Neuronal stem cell (in vitro differentiated cells): ENCODE measurements at regions not wholly inside any gene's neighbourhood (a gene's known extent, or its start where the extent isn't known, plus 50 kb on each side); places are given as distances from the start of the nearest gene placed in this dataset. TPM values are rescaled to one million over a fixed set of nuclear protein-coding genes. Genes with fewer than 3 reads are reported as not detected.

ENCODE experiments used
- DNase-seq: peaks from one replicate; pipeline ENCODE4 v3.0.0-alpha.2; 2013; ENCODE audit warnings: low spot score
- H2AFZ ChIP-seq: one replicate; pipeline ENCODE4 v1.6.1; 2013; ENCODE audit warnings: mild to moderate bottlenecking, low read length, inconsistent platforms
- H2AK5ac ChIP-seq: 2 replicates; pipeline ENCODE4 v1.6.1; 2013; ENCODE audit warnings: low read depth, mild to moderate bottlenecking, inconsistent platforms, low read length, moderate library complexity, mixed read lengths
- H2BK120ac ChIP-seq: 2 replicates; pipeline ENCODE4 v1.6.1; 2013; ENCODE audit warnings: low read depth, mild to moderate bottlenecking, inconsistent platforms, low read length, moderate library complexity, mixed read lengths
- H2BK12ac ChIP-seq: one replicate; pipeline ENCODE4 v1.6.1; 2013; ENCODE audit warnings: low read length, inconsistent platforms
- H2BK15ac ChIP-seq: 2 replicates; pipeline ENCODE4 v1.6.1; 2013; ENCODE audit warnings: mild to moderate bottlenecking, low read length, inconsistent platforms, mixed read lengths
- H2BK5ac ChIP-seq: one replicate; pipeline ENCODE4 v1.6.1; 2013; ENCODE audit warnings: inconsistent platforms, mild to moderate bottlenecking, low read length, moderate library complexity
- H3K14ac ChIP-seq: one replicate; pipeline ENCODE4 v1.6.1; 2013; ENCODE audit warnings: low read length, inconsistent platforms
- H3K18ac ChIP-seq: 2 replicates; pipeline ENCODE4 v1.6.1; 2013; ENCODE audit warnings: low read length, inconsistent platforms
- H3K23ac ChIP-seq: 2 replicates; pipeline ENCODE4 v1.6.1; 2013; ENCODE audit warnings: low read depth, mild to moderate bottlenecking, mixed read lengths, low read length, inconsistent platforms; ENCODE audit not compliant: poor library complexity
- H3K27ac ChIP-seq: replicated peaks from 3 replicates; pipeline ENCODE4 v1.5.1; 2013; ENCODE audit warnings: low read length, inconsistent platforms
- H3K27me3 ChIP-seq, 3 experiments: 2 replicates each; pipeline ENCODE4 v1.6.1; 2013; ENCODE audit warnings: low read length in 3 of 3, mild to moderate bottlenecking in 2 of 3, inconsistent platforms in 1 of 3, low read depth in 1 of 3, mixed read lengths in 1 of 3, moderate library complexity in 1 of 3; ENCODE audit not compliant: control insufficient read depth in 3 of 3, insufficient read depth in 3 of 3
- H3K36me3 ChIP-seq, 2 donors: replicated peaks in 1 of 2; 2 replicates each; pipeline ENCODE4 v1.6.1; 2013; ENCODE audit warnings: low read length in 2 of 2; ENCODE audit not compliant: control insufficient read depth in 2 of 2, insufficient read depth in 2 of 2
- H3K4ac ChIP-seq: 2 replicates; pipeline ENCODE4 v1.6.1; 2013; ENCODE audit warnings: inconsistent platforms, mild to moderate bottlenecking, low read length, moderate library complexity
- H3K4me1 ChIP-seq, 2 donors: 1 replicate in 1 of 2; 2 replicates in 1 of 2; pipeline ENCODE4 v1.6.1; 2013; ENCODE audit warnings: low read length in 2 of 2, low read depth in 1 of 2; ENCODE audit not compliant: control insufficient read depth in 2 of 2, insufficient read depth in 1 of 2
- H3K4me2 ChIP-seq: one replicate; pipeline ENCODE4 v1.6.1; 2013; ENCODE audit warnings: mild to moderate bottlenecking, low read length, inconsistent platforms; ENCODE audit not compliant: insufficient read depth, poor library complexity, severe bottlenecking
- H3K4me3 ChIP-seq, 2 donors: 2 replicates each; pipeline ENCODE4 v1.5.1; 2013; ENCODE audit warnings: low read length in 2 of 2, mild to moderate bottlenecking in 2 of 2, inconsistent platforms in 1 of 2, moderate library complexity in 1 of 2
- H3K79me1 ChIP-seq: one replicate; pipeline ENCODE4 v1.6.1; 2013; ENCODE audit warnings: low read depth, mild to moderate bottlenecking, inconsistent platforms, low read length, moderate library complexity
- H3K9ac ChIP-seq: one replicate; pipeline ENCODE4 v1.6.1; 2013; ENCODE audit warnings: mild to moderate bottlenecking, low read depth, low read length, inconsistent platforms; ENCODE audit not compliant: poor library complexity
- H3K9me3 ChIP-seq, 2 donors: replicated peaks in 1 of 2; 2 replicates each; pipeline versions ENCODE3 to v1.6.1; 2013; ENCODE audit warnings: low read length in 2 of 2, mild to moderate bottlenecking in 2 of 2, inconsistent platforms in 1 of 2, low read depth in 1 of 2, mixed read lengths in 1 of 2, moderate library complexity in 1 of 2; ENCODE audit not compliant: control insufficient read depth in 2 of 2, insufficient read depth in 1 of 2
- H4K8ac ChIP-seq: one replicate; pipeline ENCODE4 v1.6.1; 2013; ENCODE audit warnings: low read depth, mild to moderate bottlenecking, inconsistent platforms, low read length, moderate library complexity
- H4K91ac ChIP-seq: one replicate; pipeline ENCODE4 v1.6.1; 2013; ENCODE audit warnings: low read length, low read depth, mild to moderate bottlenecking, inconsistent platforms; ENCODE audit not compliant: poor library complexity
- WGBS, 2 donors: extraction: QIAGEN DNeasy Blood & Tissue Kit; methylation state at CpG; one replicate each; pipeline ENCODE4 v1.1.7; 2013; ENCODE audit warnings: missing lambda C conversion rate in 2 of 2, mixed read lengths in 1 of 2; ENCODE audit not compliant: insufficient read length in 2 of 2, insufficient replicate concordance in 1 of 2; ENCODE audit errors: extremely low coverage in 2 of 2; 5-methylcytosine and 5-hydroxymethylcytosine counted together
- small RNA-seq: library from polyadenylated mRNA; stranded (forward); fragments of <200 nt; extraction: miRNeasy Mini kit (QIAGEN cat#:217004); gene quantifications from one replicate; pipeline ENCODE3, GENCODE V24; 2013; ENCODE audit not compliant: insufficient read depth

DNA sequence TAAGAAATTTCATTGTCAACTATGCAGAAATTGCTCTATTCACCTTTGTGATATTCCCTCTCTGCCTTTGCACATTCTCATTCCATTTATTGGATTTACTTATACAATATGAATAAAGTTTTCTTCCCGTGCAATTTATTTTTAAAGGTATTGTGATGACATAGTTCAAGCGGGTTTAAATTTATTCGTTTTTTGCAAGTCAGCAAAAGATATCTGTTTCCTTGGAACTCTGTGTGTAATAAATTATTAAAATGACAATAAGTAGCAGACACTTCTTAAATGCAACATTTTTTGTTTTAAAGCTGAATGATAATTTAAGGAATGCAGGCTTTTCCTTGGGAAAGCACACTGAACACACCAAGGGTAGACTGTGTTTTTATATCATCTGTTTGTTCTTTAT, 143.1 kb downstream of the SLC41A2 start:
- H2BK120ac ChIP-seq: no peak overlapping the region
- no peak overlapping the region for H2AK5ac ChIP-seq
- H3K79me1 ChIP-seq: no peaks in the 10 kb centered on the region
- H2BK5ac ChIP-seq: no peak overlapping the region
- no peak overlapping the region for H3K4me2 ChIP-seq
- no CpG with 5 or more reads among the region's 3 CpGs for WGBS, 2 donors
- H3K27ac ChIP-seq: no peak overlapping the region
- H4K91ac ChIP-seq: no peak overlapping the region
- no peak overlapping the region for H3K9ac ChIP-seq
- H3K18ac ChIP-seq: no peak overlapping the region
- no peak for DNase-seq
- no peaks in the 10 kb centered on the region for H3K27me3 ChIP-seq
- H3K9me3 ChIP-seq: no peaks in the 10 kb centered on the region
- no peak overlapping the region for H2AFZ ChIP-seq
- no peak overlapping the region for H2BK15ac ChIP-seq
- no peak overlapping the region for H4K8ac ChIP-seq
- H3K23ac ChIP-seq: no peak overlapping the region
- H3K36me3 ChIP-seq: no peaks in the 10 kb centered on the region
- no peak overlapping the region for H3K4me3 ChIP-seq
- H3K14ac ChIP-seq: no peak overlapping the region
- H2BK12ac ChIP-seq: no peak overlapping the region
- no peaks in the 10 kb centered on the region for H3K4me1 ChIP-seq
- H3K4ac ChIP-seq: no peak overlapping the region

Small RNAs in the stretch of these regions (small RNA-seq; reads per million reads assigned to genes)
- gene RF00019: not detected
